ENCODE measurements at regions not wholly inside any gene's neighbourhood (a gene's known extent, or its start where the extent isn't known, plus 50 kb on each side); places are given as distances from the start of the nearest gene placed in this dataset.

- TF ChIP-seq CTCF (IDR thresholded peaks at IDR 0.05; ENCODE audit: extremely low read depth in 1 of 2, insufficient read depth in 1 of 2, low read depth in 1 of 2, low read length in 2 of 2) (no peak), POLR2AphosphoS5 (IDR thresholded peaks at IDR 0.05; ENCODE audit: insufficient read depth, low read depth, low read length) (no peak), MYC (IDR thresholded peaks at IDR 0.05; ENCODE audit: low read depth, low read length) (no peak), EZH2 (IDR thresholded peaks at IDR 0.05; ENCODE audit: borderline replicate concordance, low read depth, low read length, severe bottlenecking) (no peak), POLR2A (IDR thresholded peaks at IDR 0.05; ENCODE audit: low read depth, low read length) (no peak), MAX (IDR thresholded peaks at IDR 0.05; ENCODE audit: insufficient read depth, insufficient read length) (no peak), JUN (IDR thresholded peaks at IDR 0.05; ENCODE audit: borderline replicate concordance, insufficient read depth, insufficient read length, low read depth) (no peak)
Observed at GRCh38 chr22:22123118-22123959, 121.2 kb upstream of the VPREB1 start.

Measured in endothelial cell of umbilical vein (primary cell).